ENCODE measurements at regions not wholly inside any gene's neighbourhood (a gene's known extent, or its start where the extent isn't known, plus 50 kb on each side); places are given as distances from the start of the nearest gene placed in this dataset.

- Histone ChIP-seq H3K4me1 (ENCODE audit: control insufficient read depth, extremely low read depth, insufficient read depth, low read length) (peaks cover 5% of the 10 kb centered on the region), H2AFZ (ENCODE audit: low read length) (no peak overlapping the region), H3K4me3 (replicated peaks in 1 of 4; ENCODE audit: control extremely low read depth in 1 of 4, insufficient read depth in 1 of 4, low read depth in 3 of 4, low read length in 4 of 4) (no peak overlapping the region), H3K36me3 (ENCODE audit: control insufficient read depth, insufficient read depth, low read length) (no peaks in the 10 kb centered on the region), H4K20me1 (ENCODE audit: control insufficient read depth, extremely low read depth, insufficient read depth, low read length) (no peaks in the 10 kb centered on the region), H3K27me3 (ENCODE audit: control insufficient read depth, insufficient read depth, low read length) (no peaks in the 10 kb centered on the region), H3K9ac (ENCODE audit: insufficient read depth, low read length) (no peak overlapping the region), H3K9me3 (ENCODE audit: control insufficient read depth, insufficient read depth, low read depth, low read length) (no peaks in the 10 kb centered on the region), H3K79me2 (ENCODE audit: control insufficient read depth, insufficient read depth, low read length) (no peaks in the 10 kb centered on the region), H3K27ac (ENCODE audit: insufficient read depth, low read length) (no peak overlapping the region), H3K4me2 (ENCODE audit: extremely low read depth, insufficient read depth, low read length) (no peak overlapping the region)
- no peak for TF ChIP-seq EZH2 (IDR thresholded peaks at IDR 0.05; ENCODE audit: low read length, missing control alignments)
- TF ChIP-seq, protein P1, sequence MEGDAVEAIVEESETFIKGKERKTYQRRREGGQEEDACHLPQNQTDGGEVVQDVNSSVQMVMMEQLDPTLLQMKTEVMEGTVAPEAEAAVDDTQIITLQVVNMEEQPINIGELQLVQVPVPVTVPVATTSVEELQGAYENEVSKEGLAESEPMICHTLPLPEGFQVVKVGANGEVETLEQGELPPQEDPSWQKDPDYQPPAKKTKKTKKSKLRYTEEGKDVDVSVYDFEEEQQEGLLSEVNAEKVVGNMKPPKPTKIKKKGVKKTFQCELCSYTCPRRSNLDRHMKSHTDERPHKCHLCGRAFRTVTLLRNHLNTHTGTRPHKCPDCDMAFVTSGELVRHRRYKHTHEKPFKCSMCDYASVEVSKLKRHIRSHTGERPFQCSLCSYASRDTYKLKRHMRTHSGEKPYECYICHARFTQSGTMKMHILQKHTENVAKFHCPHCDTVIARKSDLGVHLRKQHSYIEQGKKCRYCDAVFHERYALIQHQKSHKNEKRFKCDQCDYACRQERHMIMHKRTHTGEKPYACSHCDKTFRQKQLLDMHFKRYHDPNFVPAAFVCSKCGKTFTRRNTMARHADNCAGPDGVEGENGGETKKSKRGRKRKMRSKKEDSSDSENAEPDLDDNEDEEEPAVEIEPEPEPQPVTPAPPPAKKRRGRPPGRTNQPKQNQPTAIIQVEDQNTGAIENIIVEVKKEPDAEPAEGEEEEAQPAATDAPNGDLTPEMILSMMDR (conservative IDR thresholded peaks at IDR 0.05 in 1 of 2, IDR thresholded peaks at IDR 0.05 in 1 of 2; ENCODE audit: low read depth in 1 of 2, low read length in 2 of 2), result no peak
- peak; percentile 12 to 73 for DNase-seq (ENCODE audit: low read depth in 2 of 2)
These were observed 555.4 kb upstream of the CLINT1 start for GRCh38 chr5:158414333-158414762.

- H3K36me3 ChIP-seq (ENCODE audit: control insufficient read depth, insufficient read depth, low read length), result no peaks in the 10 kb centered on the region
- H3K9me3 ChIP-seq (ENCODE audit: control insufficient read depth, insufficient read depth, low read depth, low read length), result no peaks in the 10 kb centered on the region
- no peak overlapping the region for H3K9ac ChIP-seq (ENCODE audit: insufficient read depth, low read length)
- H3K4me2 ChIP-seq (ENCODE audit: extremely low read depth, insufficient read depth, low read length), result no peak overlapping the region
- H3K27me3 ChIP-seq (ENCODE audit: control insufficient read depth, insufficient read depth, low read length), result no peaks in the 10 kb centered on the region
- no peak for TF ChIP-seq EZH2 (IDR thresholded peaks at IDR 0.05; ENCODE audit: low read length, missing control alignments)
- TF ChIP-seq, protein P1 (conservative IDR thresholded peaks at IDR 0.05 in 1 of 2, IDR thresholded peaks at IDR 0.05 in 1 of 2; ENCODE audit: low read depth in 1 of 2, low read length in 2 of 2), result no peak
- H3K4me1 ChIP-seq (ENCODE audit: control insufficient read depth, extremely low read depth, insufficient read depth, low read length), result peaks cover 5% of the 10 kb centered on the region
- no peak overlapping the region for H3K27ac ChIP-seq (ENCODE audit: insufficient read depth, low read length)
- no peak overlapping the region for H2AFZ ChIP-seq (ENCODE audit: low read length)
- no peaks in the 10 kb centered on the region for H4K20me1 ChIP-seq (ENCODE audit: control insufficient read depth, extremely low read depth, insufficient read depth, low read length)
- H3K79me2 ChIP-seq (ENCODE audit: control insufficient read depth, insufficient read depth, low read length), result no peaks in the 10 kb centered on the region
- H3K4me3 ChIP-seq (replicated peaks in 1 of 4; ENCODE audit: control extremely low read depth in 1 of 4, insufficient read depth in 1 of 4, low read depth in 3 of 4, low read length in 4 of 4), result no peak overlapping the region
- no peak for DNase-seq (ENCODE audit: low read depth in 2 of 2)
These were observed 554.3 kb upstream of the CLINT1 start for GRCh38 chr5:158413122-158413680.

DNA sequence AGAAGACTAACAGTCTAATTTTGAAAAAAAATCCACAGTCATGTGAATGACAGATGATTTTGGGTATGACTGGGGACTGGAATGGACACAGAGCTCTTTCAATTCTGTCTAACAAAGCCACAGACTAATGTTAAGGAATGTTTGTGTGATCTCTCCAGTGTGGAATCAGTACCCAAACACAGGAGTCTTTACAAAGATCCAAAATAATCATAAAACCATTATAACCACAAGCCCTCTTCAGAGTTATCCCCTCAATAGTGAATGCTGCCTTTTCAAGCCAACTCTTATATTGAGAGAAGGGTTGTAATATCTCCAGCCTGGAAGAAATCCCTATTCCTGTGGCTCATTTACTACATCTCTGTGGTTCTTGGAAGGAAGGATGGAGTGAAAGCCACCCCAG lies 552.0 kb upstream of the CLINT1 start:
- no peaks in the 10 kb centered on the region for H3K36me3 ChIP-seq (ENCODE audit: control insufficient read depth, insufficient read depth, low read length)
- H4K20me1 ChIP-seq (ENCODE audit: control insufficient read depth, extremely low read depth, insufficient read depth, low read length), result no peaks in the 10 kb centered on the region
- peak in 1 of 2 donors; percentile 90 for DNase-seq (ENCODE audit: low read depth in 2 of 2)
- H3K9me3 ChIP-seq (ENCODE audit: control insufficient read depth, insufficient read depth, low read depth, low read length), result no peaks in the 10 kb centered on the region
- no peak overlapping the region for H3K9ac ChIP-seq (ENCODE audit: insufficient read depth, low read length)
- H3K4me2 ChIP-seq (ENCODE audit: extremely low read depth, insufficient read depth, low read length), result no peak overlapping the region
- TF ChIP-seq, protein P1 (conservative IDR thresholded peaks at IDR 0.05 in 1 of 2, IDR thresholded peaks at IDR 0.05 in 1 of 2; ENCODE audit: low read depth in 1 of 2, low read length in 2 of 2), result no peak
- no peak for TF ChIP-seq EZH2 (IDR thresholded peaks at IDR 0.05; ENCODE audit: low read length, missing control alignments)
- peaks cover 5% of the 10 kb centered on the region for H3K4me1 ChIP-seq (ENCODE audit: control insufficient read depth, extremely low read depth, insufficient read depth, low read length)
- H2AFZ ChIP-seq (ENCODE audit: low read length), result no peak overlapping the region
- no peak overlapping the region for H3K4me3 ChIP-seq (replicated peaks in 1 of 4; ENCODE audit: control extremely low read depth in 1 of 4, insufficient read depth in 1 of 4, low read depth in 3 of 4, low read length in 4 of 4)
- no peak overlapping the region for H3K27ac ChIP-seq (ENCODE audit: insufficient read depth, low read length)
- no peaks in the 10 kb centered on the region for H3K79me2 ChIP-seq (ENCODE audit: control insufficient read depth, insufficient read depth, low read length)
- no peaks in the 10 kb centered on the region for H3K27me3 ChIP-seq (ENCODE audit: control insufficient read depth, insufficient read depth, low read length)
